ENCODE measurements at regions not wholly inside any gene's neighbourhood (a gene's known extent, or its start where the extent isn't known, plus 50 kb on each side); places are given as distances from the start of the nearest gene placed in this dataset.

DNA sequence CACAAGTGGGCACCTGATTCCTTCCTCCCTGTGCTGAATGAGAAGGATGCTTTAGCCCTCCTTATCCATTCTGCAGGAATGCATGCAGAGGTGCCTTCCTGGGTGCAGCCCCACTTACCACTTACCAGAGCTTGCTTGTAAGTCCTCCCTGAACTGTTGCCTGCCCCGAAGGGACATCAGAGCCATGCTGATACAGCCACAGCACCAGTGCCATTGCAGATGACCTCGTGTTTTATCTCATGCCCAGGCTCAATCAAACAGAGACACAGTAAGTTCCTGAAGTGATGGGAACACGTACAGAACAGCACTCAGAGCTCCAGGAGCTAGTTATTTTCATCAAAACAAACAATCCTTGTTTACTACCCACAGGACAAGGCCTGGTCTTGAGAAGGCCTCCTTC is 81.9 kb downstream of the ATP1A1 start:
- Histone ChIP-seq H3K9me3 (no peaks in the 10 kb centered on the region), H3K27me3 (replicated peaks; ENCODE audit: insufficient read depth) (no peaks in the 10 kb centered on the region), H3K4me3 (no peak overlapping the region), H3K4me1 (replicated peaks) (peaks cover 27% of the 10 kb centered on the region), H3K27ac (peak overlapping the region in 1 of 2 donors; percentile 72), H3K36me3 (no peaks in the 10 kb centered on the region)
- TF ChIP-seq POLR2A (IDR thresholded peaks at IDR 0.05) (no peak), POLR2AphosphoS5 (IDR thresholded peaks at IDR 0.05) (no peak)
- TF ChIP-seq, protein P1, sequence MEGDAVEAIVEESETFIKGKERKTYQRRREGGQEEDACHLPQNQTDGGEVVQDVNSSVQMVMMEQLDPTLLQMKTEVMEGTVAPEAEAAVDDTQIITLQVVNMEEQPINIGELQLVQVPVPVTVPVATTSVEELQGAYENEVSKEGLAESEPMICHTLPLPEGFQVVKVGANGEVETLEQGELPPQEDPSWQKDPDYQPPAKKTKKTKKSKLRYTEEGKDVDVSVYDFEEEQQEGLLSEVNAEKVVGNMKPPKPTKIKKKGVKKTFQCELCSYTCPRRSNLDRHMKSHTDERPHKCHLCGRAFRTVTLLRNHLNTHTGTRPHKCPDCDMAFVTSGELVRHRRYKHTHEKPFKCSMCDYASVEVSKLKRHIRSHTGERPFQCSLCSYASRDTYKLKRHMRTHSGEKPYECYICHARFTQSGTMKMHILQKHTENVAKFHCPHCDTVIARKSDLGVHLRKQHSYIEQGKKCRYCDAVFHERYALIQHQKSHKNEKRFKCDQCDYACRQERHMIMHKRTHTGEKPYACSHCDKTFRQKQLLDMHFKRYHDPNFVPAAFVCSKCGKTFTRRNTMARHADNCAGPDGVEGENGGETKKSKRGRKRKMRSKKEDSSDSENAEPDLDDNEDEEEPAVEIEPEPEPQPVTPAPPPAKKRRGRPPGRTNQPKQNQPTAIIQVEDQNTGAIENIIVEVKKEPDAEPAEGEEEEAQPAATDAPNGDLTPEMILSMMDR (IDR thresholded peaks at IDR 0.05): no peak
- WGBS: 56% methylated on average over 3 of the region's 3 CpGs
- no peak for DNase-seq (ENCODE audit: low spot score)
- intact Hi-C loops (cut with DNase I): no loop called here

DNA sequence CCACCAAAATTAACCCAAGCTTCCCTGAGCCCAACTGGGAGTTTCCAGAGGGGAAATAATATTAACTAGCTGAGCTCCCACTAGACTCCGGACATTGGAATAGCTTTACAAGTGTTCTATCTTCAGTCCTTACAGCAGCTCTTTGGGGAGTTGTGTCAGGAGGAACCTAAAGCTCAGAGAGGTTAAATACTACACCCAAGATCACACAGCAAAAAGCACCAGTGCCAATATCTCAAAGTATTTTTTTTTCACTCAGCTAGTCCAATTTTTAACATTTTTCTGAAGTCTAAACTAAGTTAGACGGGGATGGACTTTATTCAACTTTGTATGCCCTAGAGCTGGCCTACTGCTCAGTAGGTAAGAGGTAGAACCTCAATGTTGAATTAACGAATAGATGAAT is 82.5 kb downstream of the ATP1A1 start:
- H3K4me3 ChIP-seq: no peak overlapping the region
- peaks cover 27% of the 10 kb centered on the region for H3K4me1 ChIP-seq (replicated peaks)
- no peaks in the 10 kb centered on the region for H3K27me3 ChIP-seq (replicated peaks; ENCODE audit: insufficient read depth)
- TF ChIP-seq, protein P1 (IDR thresholded peaks at IDR 0.05): no peak
- TF ChIP-seq POLR2A (IDR thresholded peaks at IDR 0.05) (no peak), POLR2AphosphoS5 (IDR thresholded peaks at IDR 0.05) (no peak)
- no peak for DNase-seq (ENCODE audit: low spot score)
- 93% methylated on average over 3 of the region's 3 CpGs for WGBS
- intact Hi-C loops (cut with DNase I): no loop called here
- H3K36me3 ChIP-seq: no peaks in the 10 kb centered on the region
- no peaks in the 10 kb centered on the region for H3K9me3 ChIP-seq
- peak overlapping the region in 1 of 2 donors; percentile 72 for H3K27ac ChIP-seq

DNA sequence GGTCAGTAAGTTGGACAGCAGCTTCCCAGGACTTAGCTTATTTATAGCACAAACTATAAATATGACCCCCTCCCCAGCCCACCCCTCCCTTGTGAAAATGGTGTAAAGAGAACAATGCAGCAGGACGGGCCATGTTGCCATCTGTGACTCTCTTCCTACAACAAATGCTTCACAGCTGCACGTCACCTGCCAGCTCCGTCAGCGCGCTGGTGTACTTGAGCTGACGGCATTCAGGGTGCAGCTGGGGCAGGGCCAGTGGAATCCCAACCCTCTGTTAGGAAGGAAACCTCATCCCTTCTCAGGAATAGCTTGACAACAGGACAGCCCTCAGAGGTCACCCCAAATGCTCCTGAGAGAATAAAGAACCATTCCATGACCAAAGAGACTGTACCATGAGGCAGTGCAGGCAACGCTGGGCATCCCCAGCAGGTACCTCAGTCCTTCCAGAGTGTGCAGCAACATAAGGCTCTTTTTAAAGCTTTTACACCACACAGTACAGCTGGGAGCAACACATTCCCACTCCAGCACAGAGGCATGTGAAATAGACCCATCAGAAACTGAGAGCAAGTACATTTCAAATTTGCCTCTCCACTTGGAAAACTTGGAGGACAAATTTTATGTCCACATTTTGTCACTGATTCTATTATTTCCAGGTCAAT is 85.0 kb downstream of the ATP1A1 start:
- no peaks in the 10 kb centered on the region for H3K36me3 ChIP-seq
- no peak for DNase-seq (ENCODE audit: low spot score)
- no peak overlapping the region for H3K4me3 ChIP-seq
- no peak overlapping the region for H3K27ac ChIP-seq
- TF ChIP-seq POLR2AphosphoS5 (IDR thresholded peaks at IDR 0.05) (no peak), POLR2A (IDR thresholded peaks at IDR 0.05) (no peak)
- TF ChIP-seq, protein P1 (IDR thresholded peaks at IDR 0.05): no peak
- H3K4me1 ChIP-seq (replicated peaks): peaks cover 17% of the 10 kb centered on the region
- H3K9me3 ChIP-seq: no peaks in the 10 kb centered on the region
- 85% methylated on average over 7 of the region's 7 CpGs for WGBS
- H3K27me3 ChIP-seq (replicated peaks; ENCODE audit: insufficient read depth): no peaks in the 10 kb centered on the region
- intact Hi-C loops (cut with DNase I): no loop called here

DNA sequence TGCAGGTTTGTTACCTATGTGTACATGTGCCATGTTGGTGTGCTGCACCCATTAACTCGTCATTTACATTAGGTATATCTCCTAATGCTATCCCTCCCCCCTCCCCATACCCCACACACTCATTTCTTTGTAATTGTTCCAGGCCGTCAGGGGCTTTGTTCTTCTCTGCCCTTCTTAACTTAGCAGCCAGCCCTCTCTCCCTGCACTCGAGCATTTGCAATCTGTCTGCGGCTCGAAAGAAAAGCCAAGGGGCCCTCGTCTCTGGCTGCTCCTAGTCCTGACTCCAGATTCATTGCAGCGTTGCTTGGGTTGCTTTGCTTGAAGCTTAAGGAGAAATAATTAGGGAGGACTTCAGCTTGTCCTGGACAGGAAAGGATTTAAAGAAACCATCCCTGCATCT is 85.7 kb downstream of the ATP1A1 start:
- Histone ChIP-seq H3K4me1 (replicated peaks) (peaks cover 12% of the 10 kb centered on the region), H3K4me3 (no peak overlapping the region), H3K27ac (no peak overlapping the region), H3K27me3 (replicated peaks; ENCODE audit: insufficient read depth) (no peaks in the 10 kb centered on the region), H3K36me3 (no peaks in the 10 kb centered on the region), H3K9me3 (no peaks in the 10 kb centered on the region)
- TF ChIP-seq, protein P1 (IDR thresholded peaks at IDR 0.05): no peak
- TF ChIP-seq POLR2AphosphoS5 (IDR thresholded peaks at IDR 0.05) (no peak), POLR2A (IDR thresholded peaks at IDR 0.05) (no peak)
- intact Hi-C loops (cut with DNase I): no loop called here
- WGBS: 73% methylated on average over 7 of the region's 7 CpGs
- DNase-seq (ENCODE audit: low spot score): no peak

DNA sequence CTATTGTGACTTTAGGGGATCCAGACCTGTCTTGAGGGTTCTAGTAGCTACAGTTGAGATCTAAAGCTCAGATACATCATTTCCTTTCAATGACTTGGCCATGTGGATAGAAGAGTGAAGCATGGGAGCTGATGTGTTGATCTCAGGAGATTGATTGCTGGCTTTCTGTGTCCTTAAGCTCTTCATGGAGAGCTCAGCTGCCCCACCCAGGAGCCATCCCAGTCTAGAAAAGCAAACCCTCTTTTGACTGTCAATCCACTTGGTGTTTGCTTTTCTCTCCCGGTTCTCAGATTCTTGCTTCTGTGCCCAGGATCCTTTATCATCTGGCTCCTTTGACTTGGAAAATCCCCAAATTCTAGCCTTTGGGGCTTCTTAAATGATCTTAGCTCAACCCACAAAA is 87.2 kb downstream of the ATP1A1 start:
- WGBS: 16% methylated on average over 1 of the region's 1 CpG
- Histone ChIP-seq H3K4me3 (no peak overlapping the region), H3K4me1 (replicated peaks) (peaks cover 3% of the 10 kb centered on the region), H3K36me3 (no peaks in the 10 kb centered on the region), H3K9me3 (no peaks in the 10 kb centered on the region), H3K27ac (peak overlapping the region; percentile 31), H3K27me3 (replicated peaks; ENCODE audit: insufficient read depth) (no peaks in the 10 kb centered on the region)
- intact Hi-C loops (cut with DNase I): no loop called here
- TF ChIP-seq, protein P1 (IDR thresholded peaks at IDR 0.05): no peak
- TF ChIP-seq POLR2A (IDR thresholded peaks at IDR 0.05) (no peak), POLR2AphosphoS5 (IDR thresholded peaks at IDR 0.05) (peak; percentile 29)
- peak; percentile 25 for DNase-seq (ENCODE audit: low spot score)
